Keratinocyte (primary cell): ENCODE measurements at regions not wholly inside any gene's neighbourhood (a gene's known extent, or its start where the extent isn't known, plus 50 kb on each side); places are given as distances from the start of the nearest gene placed in this dataset.

Experiments used
- EZH2 ChIP-seq: IDR thresholded peaks from one replicate; pipeline ENCODE4 v1.6.1; 2012; ENCODE audit warnings: inconsistent platforms, mild to moderate bottlenecking, low read length, moderate library complexity
- TF ChIP-seq, protein P1 (sequence below), 3 experiments: IDR thresholded peaks in 1 of 3; conservative IDR thresholded peaks in 1 of 3; optimal IDR thresholded peaks in 1 of 3; 2 replicates in 2 of 3; 3 replicates in 1 of 3; pipeline versions ENCODE3 to v1.5.1; 2011; ENCODE audit warnings: low read length in 3 of 3, mild to moderate bottlenecking in 3 of 3, moderate library complexity in 2 of 3, control low read depth in 1 of 3, inconsistent platforms in 1 of 3; ENCODE audit not compliant: insufficient read depth in 2 of 3; ENCODE audit errors: extremely low read depth in 1 of 3

GRCh38 chr10:128520211-128520815 lies 394.1 kb upstream of the MKI67 start:
- TF ChIP-seq, protein P1, sequence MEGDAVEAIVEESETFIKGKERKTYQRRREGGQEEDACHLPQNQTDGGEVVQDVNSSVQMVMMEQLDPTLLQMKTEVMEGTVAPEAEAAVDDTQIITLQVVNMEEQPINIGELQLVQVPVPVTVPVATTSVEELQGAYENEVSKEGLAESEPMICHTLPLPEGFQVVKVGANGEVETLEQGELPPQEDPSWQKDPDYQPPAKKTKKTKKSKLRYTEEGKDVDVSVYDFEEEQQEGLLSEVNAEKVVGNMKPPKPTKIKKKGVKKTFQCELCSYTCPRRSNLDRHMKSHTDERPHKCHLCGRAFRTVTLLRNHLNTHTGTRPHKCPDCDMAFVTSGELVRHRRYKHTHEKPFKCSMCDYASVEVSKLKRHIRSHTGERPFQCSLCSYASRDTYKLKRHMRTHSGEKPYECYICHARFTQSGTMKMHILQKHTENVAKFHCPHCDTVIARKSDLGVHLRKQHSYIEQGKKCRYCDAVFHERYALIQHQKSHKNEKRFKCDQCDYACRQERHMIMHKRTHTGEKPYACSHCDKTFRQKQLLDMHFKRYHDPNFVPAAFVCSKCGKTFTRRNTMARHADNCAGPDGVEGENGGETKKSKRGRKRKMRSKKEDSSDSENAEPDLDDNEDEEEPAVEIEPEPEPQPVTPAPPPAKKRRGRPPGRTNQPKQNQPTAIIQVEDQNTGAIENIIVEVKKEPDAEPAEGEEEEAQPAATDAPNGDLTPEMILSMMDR (optimal IDR thresholded peaks at IDR 0.05 in 1 of 3, IDR thresholded peaks at IDR 0.05 in 1 of 3, conservative IDR thresholded peaks at IDR 0.05 in 1 of 3; ENCODE audit: extremely low read depth in 1 of 3, insufficient read depth in 2 of 3, low read length in 3 of 3) = no peak
- TF ChIP-seq EZH2 = no peak
